HL-60 (cell line): ENCODE measurements at regions not wholly inside any gene's neighbourhood (a gene's known extent, or its start where the extent isn't known, plus 50 kb on each side); places are given as distances from the start of the nearest gene placed in this dataset.

ENCODE experiments used
- CTCF ChIP-seq: IDR thresholded peaks from one replicate; pipeline ENCODE4 v1.5.1; 2011; ENCODE audit warnings: low read length, control low read depth, inconsistent platforms; ENCODE audit not compliant: insufficient read depth
- GABPA ChIP-seq: IDR thresholded peaks from 2 replicates; pipeline ENCODE4 v1.6.1; 2012; ENCODE audit warnings: low read depth
- POLR2AphosphoS5 ChIP-seq: IDR thresholded peaks from 2 replicates; pipeline ENCODE4 v1.6.1; 2012; ENCODE audit warnings: low read depth

GRCh38 chr3:482479-482878 lies 285.9 kb downstream of the CHL1 start:
- TF ChIP-seq CTCF (no peak), POLR2AphosphoS5 (no peak), GABPA (no peak)
